H9 (cell line): ENCODE measurements at regions not wholly inside any gene's neighbourhood (a gene's known extent, or its start where the extent isn't known, plus 50 kb on each side); places are given as distances from the start of the nearest gene placed in this dataset.

Experiments used
- DNase-seq: peaks from one replicate; pipeline ENCODE4 v3.0.0-alpha.2; 2017
- H2AFZ ChIP-seq: one replicate; pipeline ENCODE4 v1.6.1; 2013; ENCODE audit warnings: mild to moderate bottlenecking, low read length, control low read depth, moderate library complexity
- H2AK5ac ChIP-seq: 2 replicates; pipeline ENCODE4 v1.6.1; 2013; ENCODE audit warnings: low read length, control low read depth, mixed read lengths; ENCODE audit not compliant: insufficient read length
- H2BK120ac ChIP-seq: one replicate; pipeline ENCODE4 v1.6.1; 2013; ENCODE audit warnings: low read depth, mild to moderate bottlenecking, low read length, control low read depth, inconsistent platforms; ENCODE audit not compliant: poor library complexity, severe bottlenecking
- H2BK12ac ChIP-seq: 2 replicates; pipeline ENCODE4 v1.6.1; 2013; ENCODE audit warnings: low read length, control low read depth, mixed read lengths, low read depth; ENCODE audit not compliant: insufficient read length
- H2BK15ac ChIP-seq: 2 replicates; pipeline ENCODE4 v1.6.1; 2013; ENCODE audit warnings: low read depth, low read length, control low read depth
- H2BK20ac ChIP-seq: one replicate; pipeline ENCODE4 v1.6.1; 2013; ENCODE audit warnings: low read depth, mild to moderate bottlenecking, low read length, control low read depth, inconsistent platforms; ENCODE audit not compliant: poor library complexity, severe bottlenecking
- H2BK5ac ChIP-seq: 2 replicates; pipeline ENCODE4 v1.6.1; 2013; ENCODE audit warnings: low read length, control low read depth, mixed read lengths; ENCODE audit not compliant: insufficient read length
- H3K14ac ChIP-seq: 2 replicates; pipeline ENCODE4 v1.6.1; 2013; ENCODE audit warnings: low read length, control low read depth; ENCODE audit not compliant: insufficient read depth
- H3K18ac ChIP-seq: 2 replicates; pipeline ENCODE4 v1.6.1; 2013; ENCODE audit warnings: low read depth, mild to moderate bottlenecking, mixed read lengths, low read length, control low read depth; ENCODE audit not compliant: insufficient read length
- H3K23ac ChIP-seq: 2 replicates; pipeline ENCODE4 v1.6.1; 2013; ENCODE audit warnings: low read length, control low read depth, mixed read lengths, low read depth; ENCODE audit not compliant: insufficient read length
- H3K23me2 ChIP-seq: 2 replicates; pipeline ENCODE4 v1.6.1; 2013; ENCODE audit warnings: low read depth, mild to moderate bottlenecking, mixed read lengths, low read length, control low read depth; ENCODE audit not compliant: insufficient read length, poor library complexity, severe bottlenecking
- H3K27ac ChIP-seq: 2 replicates; pipeline ENCODE4 v1.5.1; 2013; ENCODE audit warnings: low read length, control low read depth, mixed read lengths, low read depth; ENCODE audit not compliant: insufficient read length
- H3K27me3 ChIP-seq: 2 replicates; pipeline ENCODE4 v1.6.1; 2013; ENCODE audit warnings: low read length, control low read depth, inconsistent platforms; ENCODE audit not compliant: insufficient read depth
- H3K4ac ChIP-seq: 2 replicates; pipeline ENCODE4 v1.6.1; 2013; ENCODE audit warnings: low read depth, mild to moderate bottlenecking, control low read depth, inconsistent platforms, low read length, moderate library complexity
- H3K4me1 ChIP-seq: 2 replicates; pipeline ENCODE4 v1.6.1; 2013; ENCODE audit warnings: low read length, control low read depth, inconsistent platforms; ENCODE audit not compliant: insufficient read depth
- H3K4me2 ChIP-seq: 2 replicates; pipeline ENCODE4 v1.6.1; 2013; ENCODE audit warnings: low read length, control low read depth, mixed read lengths; ENCODE audit not compliant: insufficient read length, insufficient read depth
- H3K56ac ChIP-seq: 2 replicates; pipeline ENCODE4 v1.6.1; 2013; ENCODE audit warnings: low read depth, mild to moderate bottlenecking, mixed read lengths, low read length, control low read depth; ENCODE audit not compliant: insufficient read length
- H3K79me1 ChIP-seq: 2 replicates; pipeline ENCODE4 v1.6.1; 2013; ENCODE audit warnings: low read depth, mild to moderate bottlenecking, moderate library complexity, low read length, control low read depth, inconsistent platforms; ENCODE audit not compliant: insufficient read depth, poor library complexity, severe bottlenecking
- H3K79me2 ChIP-seq: 2 replicates; pipeline ENCODE4 v1.6.1; 2013; ENCODE audit warnings: low read length, control low read depth, inconsistent platforms; ENCODE audit not compliant: insufficient read depth
- H3K9ac ChIP-seq: 2 replicates; pipeline ENCODE4 v1.6.1; 2013; ENCODE audit warnings: low read length, control low read depth, mixed read lengths; ENCODE audit not compliant: insufficient read length; ENCODE audit errors: extremely low read depth
- H3K9me3 ChIP-seq: one replicate; pipeline ENCODE4 v1.6.1; 2013; ENCODE audit warnings: low read depth, low read length, inconsistent platforms; ENCODE audit not compliant: control insufficient read depth
- H3T11ph ChIP-seq: one replicate; pipeline ENCODE4 v1.6.1; 2013; ENCODE audit warnings: mild to moderate bottlenecking, low read length, control low read depth, inconsistent platforms
- H4K20me1 ChIP-seq: one replicate; pipeline ENCODE4 v1.6.1; 2013; ENCODE audit not compliant: control insufficient read depth, insufficient read length, insufficient read depth
- H4K5ac ChIP-seq: 2 replicates; pipeline ENCODE4 v1.6.1; 2013; ENCODE audit warnings: low read depth, mild to moderate bottlenecking, mixed read lengths, low read length, control low read depth; ENCODE audit not compliant: insufficient read length
- H4K8ac ChIP-seq: replicated peaks from 2 replicates; pipeline ENCODE4 v1.6.1; 2013; ENCODE audit warnings: low read length, control low read depth, mixed read lengths, low read depth; ENCODE audit not compliant: insufficient read length
- H4K91ac ChIP-seq: 2 replicates; pipeline ENCODE4 v1.6.1; 2013; ENCODE audit warnings: low read depth, mild to moderate bottlenecking, moderate library complexity, mixed read lengths, low read length, control low read depth; ENCODE audit not compliant: insufficient read length
- H3K27ac Mint-ChIP-seq, 3 experiments: 2 replicates in 2 of 3; 3 replicates in 1 of 3; pipeline ENCODE4 v1.8.0; 2020 to 2021; ENCODE audit warnings: mixed read lengths in 3 of 3, mild to moderate bottlenecking in 1 of 3, moderate library complexity in 1 of 3
- H3K27me3 Mint-ChIP-seq: 2 replicates; pipeline ENCODE4 v1.8.0; 2021; ENCODE audit warnings: low read depth, mild to moderate bottlenecking, moderate library complexity, mixed read lengths
- H3K36me3 Mint-ChIP-seq, 3 experiments: 2 replicates in 2 of 3; 3 replicates in 1 of 3; pipeline ENCODE4 v1.8.0; 2020 to 2021; ENCODE audit warnings: low read depth in 3 of 3, mixed read lengths in 3 of 3; ENCODE audit not compliant: insufficient read depth in 1 of 3
- H3K4me1 Mint-ChIP-seq, 2 experiments: 2 replicates each; pipeline ENCODE4 v1.8.0; 2020; ENCODE audit warnings: mixed read lengths in 2 of 2
- H3K4me3 Mint-ChIP-seq, 2 experiments: 2 replicates in 1 of 2; 3 replicates in 1 of 2; pipeline ENCODE4 v1.8.0; 2020 to 2021; ENCODE audit warnings: mild to moderate bottlenecking in 2 of 2, mixed read lengths in 2 of 2, moderate library complexity in 1 of 2
- H3K9me3 Mint-ChIP-seq, 2 experiments: 2 replicates in 1 of 2; 3 replicates in 1 of 2; pipeline ENCODE4 v1.8.0; 2020; ENCODE audit warnings: mild to moderate bottlenecking in 2 of 2, mixed read lengths in 2 of 2, moderate library complexity in 1 of 2
- WGBS: extraction: QIAGEN DNeasy Blood & Tissue Kit; methylation state at CpG from one replicate; pipeline ENCODE4 v1.1.7; 2013; ENCODE audit warnings: missing lambda C conversion rate, low lambda C conversion rate, mixed read lengths; ENCODE audit not compliant: insufficient read length; ENCODE audit errors: extremely low coverage; 5-methylcytosine and 5-hydroxymethylcytosine counted together
- TF ChIP-seq, protein P1 (sequence below): fragments of 200-600 bp; sonication (generic); conservative IDR thresholded peaks from 3 replicates; pipeline ENCODE4 v1.8.0; 2021; ENCODE audit warnings: antibody characterized with exemption, mild to moderate bottlenecking

DNA sequence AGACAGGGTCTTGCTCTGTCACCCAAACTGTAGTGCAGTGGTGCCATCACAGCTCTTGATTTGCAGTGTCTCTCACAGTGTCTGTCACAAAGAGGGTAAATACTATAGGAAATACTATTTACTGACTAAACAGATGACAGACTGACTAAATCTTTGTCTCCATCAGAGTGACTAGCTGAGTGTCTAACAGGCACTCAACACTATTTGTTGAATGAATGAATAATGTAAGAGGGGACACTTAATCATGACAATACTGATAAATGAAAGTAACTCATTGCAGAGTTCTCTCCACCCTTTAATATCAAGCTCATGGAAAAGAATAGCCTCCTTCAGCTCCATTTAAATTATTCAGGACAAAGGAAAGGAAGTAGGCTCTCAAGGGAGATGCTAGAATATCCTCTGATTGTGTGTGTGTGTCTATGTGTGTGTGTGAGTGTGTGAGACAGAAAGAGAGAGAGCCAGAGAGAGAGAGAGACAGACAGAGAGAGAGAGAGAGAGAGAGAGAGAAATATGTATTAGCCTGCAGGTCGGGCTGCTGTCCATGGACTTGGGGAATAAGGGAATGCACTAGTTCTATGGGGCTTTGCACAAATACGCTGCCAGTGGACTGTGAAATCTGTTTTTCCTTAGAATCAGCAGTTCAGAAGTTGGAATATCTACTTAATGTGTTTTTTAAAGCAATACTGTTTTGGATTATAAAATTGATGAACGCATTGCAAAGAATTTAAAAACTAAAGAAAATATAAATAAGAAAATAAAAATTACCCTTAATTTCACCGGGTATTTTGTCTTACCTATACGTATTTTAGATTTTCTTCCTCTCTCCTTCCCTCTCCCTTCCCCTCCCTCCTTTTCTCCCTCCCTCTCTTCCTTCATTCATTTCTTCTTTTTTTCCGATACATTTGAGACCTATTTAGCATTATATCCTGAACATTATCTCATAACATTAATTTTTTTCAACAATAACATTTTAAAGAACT lies 132.9 kb upstream of the LRIG1 start:
- Histone ChIP-seq H3K14ac (no peak overlapping the region), H3K56ac (no peak overlapping the region), H4K20me1 (no peaks in the 10 kb centered on the region), H2BK20ac (no peak overlapping the region), H4K5ac (no peak overlapping the region), H3K23me2 (no peaks in the 10 kb centered on the region), H3K27me3 (no peaks in the 10 kb centered on the region), H3T11ph (no peak overlapping the region), H3K9me3 (no peaks in the 10 kb centered on the region), H2BK12ac (no peak overlapping the region), H3K9ac (no peak overlapping the region), H3K4me2 (no peak overlapping the region), H3K79me1 (no peaks in the 10 kb centered on the region), H2AFZ (no peak overlapping the region), H3K79me2 (no peaks in the 10 kb centered on the region), H3K4ac (no peak overlapping the region), H2BK15ac (no peak overlapping the region), H3K18ac (no peak overlapping the region), H4K8ac (no peak overlapping the region), H2BK5ac (no peak overlapping the region), H3K4me1 (peaks cover 9% of the 10 kb centered on the region; the same call in 1 of the 2 replicates), H4K91ac (no peak overlapping the region), H2AK5ac (no peak overlapping the region), H3K27ac (no peak overlapping the region), H2BK120ac (no peak overlapping the region), H3K23ac (no peak overlapping the region)
- 100% methylated on average over 1 of the region's 6 CpGs for WGBS
- Mint-ChIP-seq H3K9me3 (no peaks in the 10 kb centered on the region), H3K27me3 (no peaks in the 10 kb centered on the region; the same call in 1 of the 2 replicates), H3K4me3 (no peak overlapping the region), H3K36me3 (no peaks in the 10 kb centered on the region), H3K4me1 (peaks cover 26 to 37% of the 10 kb centered on the region in 2 experiments), H3K27ac (peak overlapping the region in 1 of 3 experiments; percentile 4; a peak in 1 of 7 replicates)
- DNase-seq: no peak
- TF ChIP-seq, protein P1, sequence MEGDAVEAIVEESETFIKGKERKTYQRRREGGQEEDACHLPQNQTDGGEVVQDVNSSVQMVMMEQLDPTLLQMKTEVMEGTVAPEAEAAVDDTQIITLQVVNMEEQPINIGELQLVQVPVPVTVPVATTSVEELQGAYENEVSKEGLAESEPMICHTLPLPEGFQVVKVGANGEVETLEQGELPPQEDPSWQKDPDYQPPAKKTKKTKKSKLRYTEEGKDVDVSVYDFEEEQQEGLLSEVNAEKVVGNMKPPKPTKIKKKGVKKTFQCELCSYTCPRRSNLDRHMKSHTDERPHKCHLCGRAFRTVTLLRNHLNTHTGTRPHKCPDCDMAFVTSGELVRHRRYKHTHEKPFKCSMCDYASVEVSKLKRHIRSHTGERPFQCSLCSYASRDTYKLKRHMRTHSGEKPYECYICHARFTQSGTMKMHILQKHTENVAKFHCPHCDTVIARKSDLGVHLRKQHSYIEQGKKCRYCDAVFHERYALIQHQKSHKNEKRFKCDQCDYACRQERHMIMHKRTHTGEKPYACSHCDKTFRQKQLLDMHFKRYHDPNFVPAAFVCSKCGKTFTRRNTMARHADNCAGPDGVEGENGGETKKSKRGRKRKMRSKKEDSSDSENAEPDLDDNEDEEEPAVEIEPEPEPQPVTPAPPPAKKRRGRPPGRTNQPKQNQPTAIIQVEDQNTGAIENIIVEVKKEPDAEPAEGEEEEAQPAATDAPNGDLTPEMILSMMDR: no peak
